ENCODE measurements at regions not wholly inside any gene's neighbourhood (a gene's known extent, or its start where the extent isn't known, plus 50 kb on each side); places are given as distances from the start of the nearest gene placed in this dataset.

DNA sequence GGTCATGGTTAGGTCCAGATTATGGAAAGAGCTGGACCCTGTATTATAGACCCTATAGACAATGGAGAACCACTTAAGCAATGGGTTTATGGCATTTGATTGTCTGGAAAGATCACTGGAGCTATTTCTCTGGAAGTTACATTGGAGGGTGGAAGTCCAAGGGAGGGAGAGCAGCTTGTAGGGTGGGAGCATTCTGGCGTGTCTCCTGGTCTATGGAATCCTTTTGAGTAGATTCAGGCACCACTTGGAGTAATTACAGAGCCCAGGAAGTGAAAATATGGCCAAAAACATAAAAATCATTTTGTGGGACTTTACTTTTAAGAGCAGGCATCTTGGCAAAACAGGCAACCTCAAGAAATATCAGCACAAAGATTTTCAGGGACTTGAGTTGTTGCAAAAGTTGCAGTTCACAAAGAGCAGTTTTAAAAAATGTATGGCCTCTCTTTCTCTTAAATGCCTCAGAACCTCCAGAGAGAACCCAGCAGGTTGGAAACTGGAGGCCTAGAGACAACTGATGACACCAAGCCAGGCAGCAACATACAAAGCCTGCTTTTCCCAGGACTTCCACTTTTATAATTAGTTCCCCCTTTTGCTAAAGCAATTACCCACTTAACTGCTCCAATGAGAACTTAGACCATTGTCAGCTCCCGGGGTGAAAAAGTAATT lies 331.0 kb downstream of the MYCN start:
- DNase-seq (ENCODE audit: low read depth in 1 of 2, low spot score in 2 of 2) (no peak), FAIRE-seq (no peak)
- H3K79me1 ChIP-seq (ENCODE audit: low read depth, low read length) = no peaks in the 10 kb centered on the region
- no peak overlapping the region for H2AK5ac ChIP-seq (ENCODE audit: low read depth, low read length)
- H3K4me2 ChIP-seq (ENCODE audit: insufficient read depth in 1 of 2, low read depth in 2 of 2, low read length in 2 of 2) = no peak overlapping the region
- H4K5ac ChIP-seq (ENCODE audit: insufficient read length, low read depth, low read length) = no peak overlapping the region
- POLR2A ChIA-PET (ENCODE audit: partially characterized antibody) = no interaction called here
- H3K18ac ChIP-seq (ENCODE audit: extremely low read depth, low read length) = no peak overlapping the region
- H2BK120ac ChIP-seq (replicated peaks; ENCODE audit: low read depth, low read length) = no peak overlapping the region
- H2AFZ ChIP-seq (ENCODE audit: low read length) = no peak overlapping the region
- H2BK5ac ChIP-seq (ENCODE audit: low read depth, low read length) = no peak overlapping the region
- H3K4me1 ChIP-seq (replicated peaks in 1 of 4; ENCODE audit: control insufficient read depth in 3 of 4, insufficient read depth in 4 of 4, low read length in 3 of 4) = no peaks in the 10 kb centered on the region
- no peak overlapping the region for H3K27ac ChIP-seq (ENCODE audit: low read depth, low read length)
- 88% methylated on average over 2 of the region's 2 CpGs; no CpG with 5 or more reads in 1 of the 2 experiments for WGBS, 2 experiments (ENCODE audit: extremely low coverage in 1 of 2, insufficient coverage in 1 of 2, insufficient read length in 1 of 2, insufficient replicate concordance in 2 of 2, low coverage in 1 of 2, low lambda C conversion rate in 2 of 2, missing lambda C conversion rate in 1 of 2)
- no peak overlapping the region for H3K14ac ChIP-seq (ENCODE audit: insufficient read length)
- H3K4me3 ChIP-seq (ENCODE audit: extremely low read depth in 1 of 4, insufficient read depth in 2 of 4, low read depth in 3 of 4, low read length in 4 of 4) = no peak overlapping the region
- H3K9ac ChIP-seq (replicated peaks in 1 of 4; ENCODE audit: extremely low read depth in 1 of 4, low read depth in 3 of 4, low read length in 3 of 4) = no peak overlapping the region
- H4K8ac ChIP-seq (ENCODE audit: extremely low read depth, insufficient read depth, low read length) = no peak overlapping the region
- H3K4ac ChIP-seq (replicated peaks; ENCODE audit: insufficient read length, low read depth, low read length) = no peak overlapping the region
- H4K20me1 ChIP-seq (replicated peaks in 1 of 2; ENCODE audit: control insufficient read depth in 1 of 2, insufficient read depth in 2 of 2, low read length in 2 of 2) = no peaks in the 10 kb centered on the region
- no peak overlapping the region for H3K23ac ChIP-seq (ENCODE audit: insufficient read length)
- H3K23me2 ChIP-seq (ENCODE audit: low read depth, low read length) = no peaks in the 10 kb centered on the region
- CTCF ChIA-PET (ENCODE audit: partially characterized antibody) = interaction anchor here (1.1 to 3.2 kb wide), 2 partner anchors 11 to 237 kb away, joined by 3 to 19 read pairs; no protein-coding TSS in a partner anchor
- H2BK15ac ChIP-seq (ENCODE audit: low read length) = no peak overlapping the region
- H4K91ac ChIP-seq (replicated peaks; ENCODE audit: insufficient read length, low read length) = no peak overlapping the region
- H3K79me2 ChIP-seq (ENCODE audit: control insufficient read depth in 1 of 2, insufficient read depth in 2 of 2, low read length in 2 of 2) = no peaks in the 10 kb centered on the region
- no peak overlapping the region for H2BK12ac ChIP-seq (ENCODE audit: low read depth, low read length)
- H3K9me3 ChIP-seq (ENCODE audit: insufficient read depth in 2 of 2, low read depth in 1 of 2, low read length in 1 of 2) = no peaks in the 10 kb centered on the region
- no peak overlapping the region for H2BK20ac ChIP-seq (ENCODE audit: low read length)
- H3K56ac ChIP-seq (replicated peaks; ENCODE audit: insufficient read length, low read depth, low read length) = no peak overlapping the region
- H3K36me3 ChIP-seq (ENCODE audit: control insufficient read depth in 2 of 4, insufficient read depth in 4 of 4, low read length in 3 of 4) = no peaks in the 10 kb centered on the region
- no peaks in the 10 kb centered on the region for H3K27me3 ChIP-seq (replicated peaks in 1 of 4; ENCODE audit: control insufficient read depth in 3 of 4, extremely low read depth in 1 of 4, insufficient read depth in 3 of 4, low read length in 3 of 4)
- no peak for TF ChIP-seq CBX5 (IDR thresholded peaks at IDR 0.05; ENCODE audit: low read depth, low read length)
- TF ChIP-seq, protein P1, sequence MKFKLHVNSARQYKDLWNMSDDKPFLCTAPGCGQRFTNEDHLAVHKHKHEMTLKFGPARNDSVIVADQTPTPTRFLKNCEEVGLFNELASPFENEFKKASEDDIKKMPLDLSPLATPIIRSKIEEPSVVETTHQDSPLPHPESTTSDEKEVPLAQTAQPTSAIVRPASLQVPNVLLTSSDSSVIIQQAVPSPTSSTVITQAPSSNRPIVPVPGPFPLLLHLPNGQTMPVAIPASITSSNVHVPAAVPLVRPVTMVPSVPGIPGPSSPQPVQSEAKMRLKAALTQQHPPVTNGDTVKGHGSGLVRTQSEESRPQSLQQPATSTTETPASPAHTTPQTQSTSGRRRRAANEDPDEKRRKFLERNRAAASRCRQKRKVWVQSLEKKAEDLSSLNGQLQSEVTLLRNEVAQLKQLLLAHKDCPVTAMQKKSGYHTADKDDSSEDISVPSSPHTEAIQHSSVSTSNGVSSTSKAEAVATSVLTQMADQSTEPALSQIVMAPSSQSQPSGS (IDR thresholded peaks at IDR 0.05; ENCODE audit: low read length) = no peak
- no peak for TF ChIP-seq EZH2 (IDR thresholded peaks at IDR 0.05; ENCODE audit: low read depth, low read length, severe bottlenecking)
- TF ChIP-seq SAP30 (IDR thresholded peaks at IDR 0.05; ENCODE audit: insufficient read depth, insufficient replicate concordance, low read length) = no peak
- no peak for TF ChIP-seq FOSL1 (IDR thresholded peaks at IDR 0.05; ENCODE audit: insufficient read depth, low read depth, low read length)
- no peak for TF ChIP-seq NANOG (IDR thresholded peaks at IDR 0.05; ENCODE audit: insufficient read depth, low read depth, low read length, poor library complexity, severe bottlenecking)
- TF ChIP-seq, protein P2, sequence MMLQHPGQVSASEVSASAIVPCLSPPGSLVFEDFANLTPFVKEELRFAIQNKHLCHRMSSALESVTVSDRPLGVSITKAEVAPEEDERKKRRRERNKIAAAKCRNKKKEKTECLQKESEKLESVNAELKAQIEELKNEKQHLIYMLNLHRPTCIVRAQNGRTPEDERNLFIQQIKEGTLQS (IDR thresholded peaks at IDR 0.05; ENCODE audit: insufficient read depth, low read depth, low read length) = no peak
- no peak for TF ChIP-seq ZNF274 (IDR thresholded peaks at IDR 0.05; ENCODE audit: borderline replicate concordance, extremely low read depth, low read length)
- TF ChIP-seq MAFK (IDR thresholded peaks at IDR 0.05; ENCODE audit: low read depth, low read length) = no peak
- no peak for TF ChIP-seq RFX5 (IDR thresholded peaks at IDR 0.05; ENCODE audit: borderline replicate concordance, low read depth, low read length)
- TF ChIP-seq CHD1 (IDR thresholded peaks at IDR 0.05; ENCODE audit: low read depth, low read length) = no peak

All from H1 (cell line).